Activated gamma-delta T cell treated with anti-CD3 and anti-CD28 coated beads, Interleukin-2, amount 50 U/mL, for 16 hours (primary cell): ENCODE measurements at regions not wholly inside any gene's neighbourhood (a gene's known extent, or its start where the extent isn't known, plus 50 kb on each side); places are given as distances from the start of the nearest gene placed in this dataset.
"Not testable (repeated sequence)": the region's sequence is repeated elsewhere in the genome, so short reads cannot be mapped to it uniquely, and the experiment has no call there.

Source experiments
- DNase-seq: peaks from one replicate; pipeline ENCODE4 v3.0.0-alpha.2; 2020; ENCODE audit warnings: low read depth

DNA sequence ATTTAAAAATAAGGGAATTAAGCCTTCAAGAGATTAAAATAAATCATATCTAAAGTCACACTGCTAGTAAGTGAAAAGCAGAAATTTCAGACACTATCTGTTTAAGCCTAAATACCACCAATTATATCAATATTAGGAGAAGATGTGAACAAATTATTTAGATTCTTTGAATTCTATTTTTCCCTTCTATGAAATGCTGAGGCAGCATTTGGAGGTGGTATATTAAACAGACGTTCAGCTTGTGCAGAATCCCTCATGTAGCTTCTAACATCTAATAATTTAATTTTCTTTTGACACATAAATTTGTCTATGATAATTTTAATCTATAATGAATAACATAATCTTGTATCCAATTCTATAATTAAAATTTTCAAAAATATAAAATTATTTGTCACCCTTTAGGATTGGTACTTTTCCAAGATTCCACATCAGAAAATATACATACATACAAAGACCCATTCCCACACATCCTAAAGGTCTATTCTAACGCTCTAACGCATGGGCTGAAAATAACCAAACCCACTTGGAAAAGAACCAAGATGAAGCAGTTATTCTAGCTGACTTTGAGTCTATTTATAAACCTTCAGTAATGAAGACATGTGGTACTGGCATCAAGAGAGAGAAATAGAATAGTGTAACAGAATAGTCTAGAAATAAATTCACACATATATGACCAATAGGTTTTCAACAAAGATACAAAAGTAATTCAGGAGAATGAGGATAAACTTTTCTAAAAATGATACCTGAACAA, 751.8 kb downstream of the GALC start:
- DNase-seq = no peak

DNA sequence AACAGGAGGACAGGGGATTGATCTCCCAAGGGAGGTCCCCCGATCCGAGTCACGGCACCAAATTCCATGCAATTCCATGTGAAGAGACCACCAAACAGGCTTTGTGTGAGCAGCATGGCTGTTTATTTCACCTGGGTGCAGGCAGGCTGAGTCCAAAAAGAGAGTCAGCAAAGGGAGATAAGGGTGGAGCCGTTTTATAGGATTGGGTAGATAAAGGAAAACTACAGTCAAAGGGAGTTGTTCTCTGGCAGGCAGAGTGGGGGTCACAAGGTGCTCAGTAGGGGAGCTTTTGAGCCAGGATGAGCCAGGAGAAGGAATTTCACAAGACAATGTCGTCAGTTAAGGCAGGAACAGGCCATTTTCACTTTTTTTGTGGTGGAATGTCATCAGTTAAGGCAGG, 752.7 kb downstream of the GALC start:
- DNase-seq = not testable (repeated sequence)

DNA sequence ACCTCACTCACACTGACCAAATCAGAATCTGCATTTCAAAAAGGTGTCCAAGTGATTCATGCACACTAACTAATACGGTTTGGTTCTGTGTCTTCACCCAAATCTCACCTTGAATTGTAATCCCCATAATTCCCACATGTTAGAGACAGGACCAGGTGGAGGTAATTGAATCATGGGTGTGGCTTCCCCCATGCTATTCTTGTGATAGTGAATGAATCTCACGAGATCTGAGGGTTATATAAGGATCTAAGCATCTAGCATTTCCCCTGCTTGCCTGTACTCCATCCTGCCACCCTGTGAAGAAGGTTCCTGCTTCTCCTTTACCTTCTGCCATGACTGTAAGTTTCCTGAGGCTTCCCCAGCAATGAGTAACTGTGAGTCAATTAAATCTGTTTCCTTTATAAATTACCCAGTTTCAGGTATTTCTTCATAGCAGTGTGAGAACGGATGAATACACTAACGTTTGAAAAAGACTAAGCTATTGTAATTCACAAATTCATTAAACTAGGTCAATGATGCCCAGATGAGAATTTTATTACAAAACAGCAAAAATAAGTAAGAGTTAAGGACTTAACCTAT, 759.1 kb downstream of the GALC start:
- DNase-seq = no peak

DNA sequence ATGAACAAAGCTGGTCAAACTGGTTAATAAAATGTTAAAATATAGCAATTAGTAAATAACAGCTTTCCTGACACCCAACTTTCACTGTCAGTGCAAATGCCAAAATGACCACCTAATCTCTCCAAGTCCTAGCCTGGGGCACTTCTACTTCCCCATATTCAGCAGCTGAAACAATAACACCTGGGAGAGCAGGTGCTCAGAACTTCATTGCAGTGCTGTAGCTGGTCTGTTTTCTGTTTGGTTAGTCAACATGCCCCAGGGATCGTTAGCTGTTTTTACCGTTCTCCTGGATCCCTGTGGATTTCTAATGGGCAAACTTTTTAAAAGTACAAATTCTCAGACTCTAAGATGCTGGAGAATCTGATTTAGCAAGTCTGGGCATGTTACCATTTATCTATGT, 759.7 kb downstream of the GALC start:
- DNase-seq = no peak

DNA sequence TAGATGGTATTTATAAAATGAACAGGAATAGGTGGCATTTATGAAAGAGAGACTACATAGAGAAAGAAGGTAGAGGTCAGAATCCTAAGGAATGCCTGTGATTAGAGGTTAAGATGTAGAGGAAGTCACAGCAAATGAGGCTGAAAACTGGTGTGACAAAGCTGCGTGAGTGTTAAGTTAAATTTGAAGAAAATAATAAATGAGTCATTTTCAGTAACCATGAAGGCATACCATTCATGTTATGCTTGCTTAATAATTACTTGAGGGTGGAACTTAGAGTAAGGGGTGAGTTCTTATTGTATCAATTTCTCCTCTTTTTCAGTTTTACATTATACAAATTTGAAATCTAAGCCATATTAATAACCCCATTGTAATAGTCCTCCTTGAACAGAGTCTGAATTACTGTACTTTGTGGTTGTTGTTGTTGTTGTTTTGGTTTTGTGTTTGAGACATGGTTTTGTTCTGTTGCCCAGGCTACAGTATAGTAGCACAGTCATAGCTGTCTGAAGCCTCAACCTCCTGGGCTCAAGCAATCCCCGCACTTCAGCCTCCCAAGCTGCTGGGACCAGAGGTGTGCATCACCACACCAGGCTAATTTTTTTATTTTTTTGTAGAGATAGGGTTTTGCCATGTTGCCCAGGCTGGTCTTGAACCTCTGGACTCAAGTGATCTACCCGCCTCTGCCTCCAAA, 761.5 kb downstream of the GALC start:
- DNase-seq = no peak

DNA sequence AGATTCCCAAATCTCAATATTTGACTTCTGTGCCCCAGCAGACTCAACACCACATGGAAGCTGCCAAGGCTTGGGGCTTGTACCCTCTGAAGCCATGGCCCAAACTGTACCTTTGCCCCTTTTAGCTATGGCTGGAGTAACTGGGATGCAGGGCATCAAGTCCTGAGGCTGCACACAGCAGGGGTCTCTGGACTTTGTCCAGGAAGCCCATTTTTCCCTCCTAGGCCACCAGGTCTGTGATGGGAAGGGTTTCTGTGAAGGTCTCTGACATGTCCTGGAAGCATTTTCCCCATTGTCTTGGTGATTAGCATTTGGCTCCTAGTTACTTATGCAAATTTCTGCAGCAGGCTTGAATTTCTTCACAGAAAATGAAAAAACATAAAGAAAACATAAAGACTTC, 762.3 kb downstream of the GALC start:
- DNase-seq = no peak

DNA sequence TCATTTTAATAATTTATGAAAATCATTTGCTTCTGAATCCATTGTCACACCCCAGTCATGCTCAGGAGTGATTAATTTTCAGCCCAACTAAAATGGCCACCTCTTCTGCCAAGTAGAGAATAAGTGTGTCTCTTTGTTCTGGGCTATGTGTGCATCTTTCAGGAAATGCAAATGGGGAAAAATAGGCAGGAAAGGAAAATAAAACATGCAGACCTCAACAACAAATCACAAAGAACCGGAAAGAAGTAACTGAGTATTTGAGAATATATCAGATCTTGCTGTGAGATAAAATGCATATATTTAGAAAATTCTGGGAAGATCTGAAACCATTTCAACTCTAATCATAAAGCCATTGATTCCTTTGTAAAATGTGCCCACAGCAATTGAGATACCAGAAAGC, 763.9 kb downstream of the GALC start:
- DNase-seq = no peak

DNA sequence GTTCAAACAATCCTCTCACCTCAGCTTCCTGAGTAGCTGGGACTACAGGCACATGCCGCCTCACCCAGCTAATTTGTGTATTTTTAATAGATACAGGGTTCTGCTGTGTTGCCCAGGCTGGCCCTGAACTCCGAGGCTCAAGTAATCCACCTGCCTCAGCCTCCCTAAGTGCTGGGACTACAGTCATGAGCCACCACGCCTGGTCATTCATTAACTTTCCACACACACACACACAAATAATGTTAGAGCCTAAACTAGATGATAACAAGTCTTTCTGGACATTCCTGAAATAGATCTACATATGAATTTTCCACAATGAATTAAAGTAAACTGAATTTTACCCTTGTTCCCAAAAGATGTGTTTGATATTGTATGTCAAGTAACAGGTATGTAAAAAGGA, 776.0 kb downstream of the GALC start:
- no peak for DNase-seq

DNA sequence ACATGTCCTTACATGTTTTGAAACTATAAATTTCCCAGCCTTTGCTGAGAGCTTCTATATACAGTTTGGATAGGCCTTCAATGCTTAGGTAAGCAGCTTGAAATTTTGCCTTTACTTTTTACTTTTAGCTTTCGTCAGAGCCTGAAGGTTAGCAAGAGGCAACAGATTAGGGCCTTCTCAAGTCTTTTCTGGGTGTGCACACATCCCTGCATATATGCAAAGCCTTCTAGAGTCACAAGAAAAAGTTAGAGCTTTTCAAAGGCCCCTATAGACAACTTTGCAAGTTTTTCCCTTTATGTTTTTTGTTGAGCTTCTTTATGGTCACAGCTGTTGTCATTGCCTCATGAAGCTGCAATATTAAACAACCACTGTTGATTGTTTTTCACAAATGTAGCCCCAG, 778.4 kb downstream of the GALC start:
- no peak for DNase-seq

DNA sequence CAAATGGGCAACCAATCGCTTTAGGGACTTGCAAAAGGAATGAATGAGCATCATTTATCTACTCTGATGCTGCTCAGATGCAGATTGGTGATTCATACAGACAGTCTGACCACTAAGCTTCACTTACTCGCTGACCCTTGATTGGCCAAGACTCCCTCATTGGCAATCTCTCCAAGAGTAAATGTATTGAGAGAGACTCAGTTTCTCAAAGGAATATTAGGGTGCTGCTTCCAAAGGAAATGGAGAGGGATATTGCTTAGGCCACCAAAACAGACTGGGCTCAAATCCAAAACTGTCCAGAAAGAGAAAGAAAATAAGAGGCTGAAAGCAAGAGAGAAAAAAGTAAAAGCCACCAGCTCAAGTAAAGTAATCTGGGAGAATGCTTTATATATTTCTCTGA, 785.2 kb downstream of the GALC start:
- DNase-seq = no peak

DNA sequence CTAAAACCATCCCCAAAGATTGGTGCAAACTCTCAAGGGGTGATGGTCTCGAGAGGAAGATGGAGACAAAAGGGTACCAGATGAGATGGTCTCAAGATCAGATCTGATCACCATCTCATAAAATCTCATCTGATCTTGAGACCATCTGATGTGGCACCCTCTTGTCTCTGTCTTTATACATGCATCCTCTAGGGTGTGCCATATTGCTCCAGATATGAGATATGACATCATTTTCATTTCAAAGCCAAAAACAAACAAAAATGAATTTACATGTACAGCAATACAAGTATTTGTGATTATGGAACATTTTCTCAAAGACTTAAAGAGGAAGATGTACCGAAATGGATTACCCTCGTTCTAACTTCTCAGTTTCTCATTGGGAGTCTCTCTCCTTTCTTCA, 787.2 kb downstream of the GALC start:
- no peak for DNase-seq

DNA sequence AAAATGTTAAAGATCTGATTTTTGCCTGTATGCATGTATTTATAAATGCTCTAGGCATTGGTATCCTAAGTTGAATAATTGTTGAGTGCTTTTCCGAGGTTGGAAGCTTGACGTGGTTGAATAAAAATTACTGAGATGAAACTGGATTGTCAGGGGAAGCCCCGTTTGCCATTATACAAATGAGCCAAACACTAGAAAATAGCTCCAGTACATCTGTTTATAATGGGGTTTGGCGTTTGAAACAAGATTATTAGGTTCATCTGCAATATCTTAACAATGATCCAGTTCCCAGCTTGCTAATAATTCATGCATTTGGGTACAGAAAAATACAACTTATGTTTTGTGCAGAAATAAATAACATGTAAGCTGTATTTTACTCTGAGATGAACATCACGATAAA, 789.6 kb downstream of the GALC start:
- no peak for DNase-seq

DNA sequence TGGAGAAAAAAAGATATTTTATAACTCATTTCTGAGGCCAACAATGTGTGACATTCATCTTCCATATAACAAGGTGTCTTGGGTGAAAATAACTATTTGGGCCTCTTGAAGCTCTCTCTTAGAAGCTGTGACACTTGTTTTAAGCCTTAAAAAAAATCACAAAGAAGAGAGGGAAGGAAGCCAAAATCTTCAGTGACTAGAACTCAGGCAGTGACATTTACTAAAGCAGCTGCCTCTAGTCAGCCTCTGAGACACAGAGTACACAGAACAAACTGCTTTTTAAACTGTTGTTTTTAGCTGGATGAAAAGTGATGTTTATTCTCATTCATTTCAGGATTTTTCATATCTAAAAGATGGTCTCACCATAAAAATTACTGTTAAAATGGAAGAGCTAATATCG, 793.6 kb downstream of the GALC start:
- no peak for DNase-seq

DNA sequence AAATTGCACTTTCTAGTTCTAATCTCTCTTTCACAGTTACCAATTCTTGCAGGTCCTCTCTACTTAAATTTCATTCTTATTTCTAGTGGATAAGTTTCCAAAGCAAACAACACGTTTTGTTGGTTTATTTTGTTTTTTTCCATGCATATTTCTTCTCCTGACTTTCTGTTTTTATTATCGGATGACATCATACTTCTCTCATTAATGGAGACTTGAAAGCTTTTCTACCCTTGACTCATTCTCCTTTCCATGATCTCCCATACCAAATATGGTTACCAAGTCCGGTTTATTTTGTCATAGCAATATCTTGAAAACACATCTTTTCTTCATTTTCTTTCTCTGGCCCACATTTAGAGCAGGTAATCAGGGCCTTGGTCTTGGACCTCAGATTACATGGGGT, 796.5 kb downstream of the GALC start:
- DNase-seq = no peak

DNA sequence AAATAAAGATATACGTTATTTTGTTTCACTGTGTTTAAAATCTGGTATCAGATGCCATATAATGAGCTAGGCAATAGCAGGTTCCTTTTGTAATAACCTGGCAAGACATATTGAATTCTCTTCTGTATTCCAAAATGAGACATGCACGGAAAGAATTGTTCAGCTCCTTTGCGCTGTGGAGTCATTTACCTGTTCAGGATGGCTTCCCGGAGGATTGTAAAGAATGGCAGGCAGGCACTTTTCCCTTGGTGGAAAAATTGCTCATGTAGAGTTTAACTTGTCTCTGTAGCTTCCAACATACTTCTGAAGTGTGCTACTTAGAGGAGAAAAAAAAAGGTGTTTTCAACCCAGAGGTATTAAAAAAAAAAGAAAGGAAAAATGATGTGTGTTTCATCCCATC, 805.2 kb downstream of the GALC start:
- no peak for DNase-seq

DNA sequence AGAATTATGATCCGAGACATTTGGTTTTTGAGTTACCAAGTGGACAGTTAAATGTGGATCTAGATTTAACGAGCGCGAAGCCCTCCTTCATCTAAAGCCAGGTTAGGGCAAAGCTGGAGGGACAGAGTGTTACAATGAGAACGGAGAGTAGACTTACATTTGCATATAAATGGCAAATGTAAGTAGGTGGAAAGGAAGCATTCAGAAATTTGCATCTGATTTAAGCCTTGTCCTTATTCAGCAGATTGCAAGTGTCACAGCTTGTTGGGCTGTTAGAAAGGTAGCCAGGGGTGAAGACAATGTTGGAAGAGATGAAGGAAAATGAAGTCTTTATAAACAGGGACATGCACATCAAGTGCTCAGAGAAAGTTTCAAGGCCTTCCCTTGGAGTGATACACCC, 806.2 kb downstream of the GALC start:
- no peak for DNase-seq

DNA sequence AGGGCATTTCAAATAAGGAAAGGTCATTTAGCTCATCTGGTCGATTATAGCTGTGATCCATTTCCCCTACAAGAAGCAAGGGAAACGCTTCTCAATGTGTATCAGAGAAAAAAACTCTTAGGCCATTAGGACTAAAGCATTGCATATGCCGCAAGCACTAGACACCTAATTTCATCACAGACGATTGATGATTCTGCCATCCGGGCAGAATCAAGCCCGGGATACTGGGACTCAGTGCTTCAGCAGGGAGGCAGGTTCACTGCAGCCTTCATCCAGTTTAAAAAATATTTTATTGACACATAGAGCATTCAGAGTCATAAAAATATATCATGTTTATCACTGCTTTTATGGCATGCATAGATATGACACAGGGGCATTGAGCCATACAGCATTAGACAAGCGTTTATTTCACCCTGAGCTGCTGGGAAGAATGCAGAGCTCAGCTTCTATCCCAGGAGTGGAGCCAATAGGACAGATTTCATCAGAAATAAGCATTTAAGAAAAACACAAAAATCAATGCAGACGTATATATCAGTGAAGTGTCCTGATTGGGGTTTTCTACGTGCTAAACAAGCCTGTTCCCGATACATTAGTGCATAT, 806.9 kb downstream of the GALC start:
- no peak for DNase-seq

DNA sequence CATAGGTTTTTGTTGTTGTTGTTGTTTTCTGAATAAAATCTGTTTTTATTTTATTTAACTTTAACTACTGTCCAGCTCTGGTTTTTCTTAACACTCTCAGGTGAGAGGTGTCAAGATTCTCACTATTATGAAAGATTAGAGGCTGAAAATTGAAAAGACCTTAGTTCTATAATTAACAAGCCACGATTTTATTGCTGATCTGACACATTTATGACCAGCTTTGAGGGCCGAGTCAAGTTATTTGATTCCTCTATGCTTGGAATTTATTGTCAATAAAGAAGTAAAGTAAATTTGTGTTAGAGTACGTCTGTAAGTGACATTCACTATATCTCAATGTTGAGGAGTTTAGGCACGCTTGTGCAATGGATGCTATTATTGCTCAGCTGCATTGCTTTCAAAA, 808.8 kb downstream of the GALC start:
- no peak for DNase-seq

DNA sequence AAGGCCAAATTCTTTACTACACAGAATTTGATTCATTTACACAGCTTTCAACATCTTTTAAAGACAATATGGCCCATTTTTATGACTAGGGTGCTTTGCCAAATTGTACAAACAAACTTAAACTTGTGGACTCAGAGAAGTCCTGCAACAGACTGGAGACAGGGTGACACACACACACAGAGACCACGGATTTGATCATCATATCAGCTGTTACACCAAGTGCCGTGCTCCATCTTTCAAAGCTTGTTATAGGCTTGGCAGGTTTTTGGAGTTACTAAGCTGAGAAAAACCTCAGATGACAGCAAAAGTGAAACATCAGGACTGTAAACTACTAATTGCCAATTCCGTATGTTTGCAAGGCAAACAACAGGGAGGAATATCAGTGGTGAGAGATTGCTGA, 811.7 kb downstream of the GALC start:
- DNase-seq = no peak

DNA sequence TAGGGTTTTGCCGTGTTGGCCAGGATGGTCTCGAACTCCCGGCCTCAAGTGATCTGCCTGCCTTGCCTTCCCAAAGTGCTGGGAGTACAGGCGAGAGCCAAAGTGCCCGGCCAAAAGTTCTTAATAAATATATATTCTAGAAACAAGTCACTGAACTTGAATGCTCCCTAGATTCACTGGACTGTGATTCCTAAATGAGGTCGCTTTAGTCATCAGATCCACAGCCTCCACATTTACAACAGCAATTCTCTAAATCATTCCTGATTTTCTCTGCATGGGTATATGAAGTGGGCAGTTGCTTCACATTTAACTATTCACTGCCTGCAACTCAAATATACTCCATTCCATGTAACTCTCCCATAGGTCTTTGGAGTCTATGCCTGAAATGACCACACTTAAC, 813.0 kb downstream of the GALC start:
- DNase-seq = no peak

DNA sequence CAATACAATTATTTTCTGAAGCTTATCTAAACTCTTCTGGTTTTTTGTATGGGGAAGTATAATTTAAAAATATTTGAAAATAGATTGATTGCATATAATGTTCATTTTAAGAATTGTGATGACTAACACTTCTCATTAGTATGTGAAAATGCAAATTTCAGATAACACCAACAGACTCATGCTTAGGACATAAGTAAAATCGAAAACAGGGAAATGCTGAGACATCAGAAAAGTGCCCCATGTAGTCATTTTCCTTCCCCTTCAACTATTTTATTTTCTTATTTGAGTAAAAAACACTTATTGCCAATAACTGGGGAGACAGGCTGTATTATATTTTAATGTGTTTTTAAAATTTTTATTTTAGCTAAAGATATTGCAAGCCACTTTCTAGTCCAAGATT, 814.7 kb downstream of the GALC start:
- no peak for DNase-seq

DNA sequence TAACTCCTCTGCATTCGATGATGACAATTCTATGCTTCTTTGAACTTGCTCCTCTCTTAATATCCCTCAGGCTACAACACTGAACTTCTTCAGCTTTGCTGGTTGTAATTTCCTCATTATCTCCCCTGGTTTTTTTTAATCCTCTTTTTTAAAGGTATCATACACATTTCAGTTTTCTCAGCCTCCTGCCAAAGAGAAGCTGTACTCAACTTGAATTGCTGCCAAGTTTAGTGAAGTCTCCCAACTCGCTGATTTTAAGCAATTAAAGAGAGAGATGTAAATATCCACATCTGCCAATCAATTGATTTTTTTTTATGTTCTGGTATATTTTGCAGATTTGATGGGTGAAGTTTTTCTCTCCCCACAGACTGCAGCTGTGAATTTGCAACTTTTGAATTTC, 817.8 kb downstream of the GALC start:
- no peak for DNase-seq

DNA sequence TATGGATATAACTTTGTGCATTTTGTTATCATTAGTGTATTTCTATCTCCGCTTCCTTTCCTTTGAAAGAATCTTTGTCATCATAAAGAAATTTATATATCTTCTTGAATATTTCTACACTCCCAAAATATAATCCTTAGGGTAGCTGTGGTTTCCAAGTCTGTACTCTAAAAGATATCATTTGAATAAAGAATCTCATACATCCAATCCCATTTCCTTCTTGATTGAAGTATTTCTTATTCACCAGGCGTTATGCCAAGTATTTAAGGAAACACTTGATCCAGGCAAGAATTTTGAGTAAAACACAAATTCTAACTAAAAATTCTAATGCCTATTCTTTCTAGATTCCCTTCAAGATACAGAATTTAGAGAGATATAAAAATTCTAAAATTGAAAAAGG, 821.8 kb downstream of the GALC start:
- no peak for DNase-seq
